ENCODE measurements at regions not wholly inside any gene's neighbourhood (a gene's known extent, or its start where the extent isn't known, plus 50 kb on each side); places are given as distances from the start of the nearest gene placed in this dataset.
"Not testable (repeated sequence)": the region's sequence is repeated elsewhere in the genome, so short reads cannot be mapped to it uniquely, and the experiment has no call there.

- Histone ChIP-seq H3K27me3 (no peaks in the 10 kb centered on the region), H3K4me1 (no peaks in the 10 kb centered on the region), H3K27ac (no peak overlapping the region), H3K9me3 (no peaks in the 10 kb centered on the region), H3K4me3 (no peak overlapping the region), H3K36me3 (no peaks in the 10 kb centered on the region), H3K9ac (ENCODE audit: low read depth in 2 of 2, low read length in 2 of 2) (no peak overlapping the region)
- DNase-seq: no peak
- intact Hi-C loops (cut with DNase I): no loop called here
- TF ChIP-seq, protein P1, sequence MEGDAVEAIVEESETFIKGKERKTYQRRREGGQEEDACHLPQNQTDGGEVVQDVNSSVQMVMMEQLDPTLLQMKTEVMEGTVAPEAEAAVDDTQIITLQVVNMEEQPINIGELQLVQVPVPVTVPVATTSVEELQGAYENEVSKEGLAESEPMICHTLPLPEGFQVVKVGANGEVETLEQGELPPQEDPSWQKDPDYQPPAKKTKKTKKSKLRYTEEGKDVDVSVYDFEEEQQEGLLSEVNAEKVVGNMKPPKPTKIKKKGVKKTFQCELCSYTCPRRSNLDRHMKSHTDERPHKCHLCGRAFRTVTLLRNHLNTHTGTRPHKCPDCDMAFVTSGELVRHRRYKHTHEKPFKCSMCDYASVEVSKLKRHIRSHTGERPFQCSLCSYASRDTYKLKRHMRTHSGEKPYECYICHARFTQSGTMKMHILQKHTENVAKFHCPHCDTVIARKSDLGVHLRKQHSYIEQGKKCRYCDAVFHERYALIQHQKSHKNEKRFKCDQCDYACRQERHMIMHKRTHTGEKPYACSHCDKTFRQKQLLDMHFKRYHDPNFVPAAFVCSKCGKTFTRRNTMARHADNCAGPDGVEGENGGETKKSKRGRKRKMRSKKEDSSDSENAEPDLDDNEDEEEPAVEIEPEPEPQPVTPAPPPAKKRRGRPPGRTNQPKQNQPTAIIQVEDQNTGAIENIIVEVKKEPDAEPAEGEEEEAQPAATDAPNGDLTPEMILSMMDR (IDR thresholded peaks at IDR 0.05): no peak
Observed at GRCh38 chr2:103176294-103176915, 414.6 kb downstream of the TMEM182 start.

- Histone ChIP-seq H3K4me3 (no peak overlapping the region), H3K9me3 (no peaks in the 10 kb centered on the region), H3K36me3 (no peaks in the 10 kb centered on the region), H3K27ac (no peak overlapping the region), H3K4me1 (no peaks in the 10 kb centered on the region), H3K9ac (ENCODE audit: low read depth in 2 of 2, low read length in 2 of 2) (no peak overlapping the region), H3K27me3 (no peaks in the 10 kb centered on the region)
- intact Hi-C loops (cut with DNase I): no loop called here
- no peak for DNase-seq
- TF ChIP-seq, protein P1 (IDR thresholded peaks at IDR 0.05): no peak
Observed at GRCh38 chr2:103179798-103180197, 418.0 kb downstream of the TMEM182 start.

- intact Hi-C loops (cut with DNase I): no loop called here
- H3K4me3 ChIP-seq: no peak overlapping the region
- H3K9me3 ChIP-seq: no peaks in the 10 kb centered on the region
- H3K9ac ChIP-seq (ENCODE audit: low read depth in 2 of 2, low read length in 2 of 2): no peak overlapping the region
- TF ChIP-seq, protein P1 (IDR thresholded peaks at IDR 0.05): no peak
- no peak for DNase-seq
- H3K27me3 ChIP-seq: no peaks in the 10 kb centered on the region
- no peaks in the 10 kb centered on the region for H3K36me3 ChIP-seq
- H3K27ac ChIP-seq: no peak overlapping the region
- H3K4me1 ChIP-seq: no peaks in the 10 kb centered on the region
Observed at GRCh38 chr2:103183061-103183460, 421.2 kb downstream of the TMEM182 start.

DNA sequence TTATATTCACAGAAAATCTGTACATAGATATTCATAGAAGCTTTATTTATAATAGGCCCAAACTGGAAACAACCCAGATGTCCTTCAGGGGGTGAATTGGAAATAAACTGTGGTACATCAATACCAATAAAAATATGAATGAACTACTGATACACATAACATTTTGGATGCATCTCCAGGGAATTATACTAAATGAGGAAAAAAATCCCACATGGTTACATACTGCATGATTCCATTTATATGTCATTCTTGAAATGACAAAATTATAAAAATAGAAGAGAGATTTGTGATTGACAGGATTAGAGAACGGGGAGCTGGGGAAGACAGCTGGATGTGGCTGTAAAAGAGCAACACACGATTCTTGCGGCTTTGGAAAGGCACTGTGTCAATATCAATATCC is 435.0 kb downstream of the TMEM182 start:
- Histone ChIP-seq H3K9ac (ENCODE audit: low read depth in 2 of 2, low read length in 2 of 2) (no peak overlapping the region), H3K27me3 (no peaks in the 10 kb centered on the region), H3K9me3 (no peaks in the 10 kb centered on the region), H3K36me3 (no peaks in the 10 kb centered on the region), H3K4me1 (no peaks in the 10 kb centered on the region), H3K27ac (no peak overlapping the region), H3K4me3 (no peak overlapping the region)
- intact Hi-C loops (cut with DNase I): no loop called here
- no peak for DNase-seq
- TF ChIP-seq, protein P1 (IDR thresholded peaks at IDR 0.05): no peak

- intact Hi-C loops (cut with DNase I); H3K9me3 ChIP-seq; H3K9ac ChIP-seq (ENCODE audit: low read depth in 2 of 2, low read length in 2 of 2); H3K36me3 ChIP-seq; DNase-seq; H3K27ac ChIP-seq; H3K4me3 ChIP-seq; H3K4me1 ChIP-seq; H3K27me3 ChIP-seq: not testable (repeated sequence)
Observed at GRCh38 chr2:103200774-103201173, 438.9 kb downstream of the TMEM182 start.

DNA sequence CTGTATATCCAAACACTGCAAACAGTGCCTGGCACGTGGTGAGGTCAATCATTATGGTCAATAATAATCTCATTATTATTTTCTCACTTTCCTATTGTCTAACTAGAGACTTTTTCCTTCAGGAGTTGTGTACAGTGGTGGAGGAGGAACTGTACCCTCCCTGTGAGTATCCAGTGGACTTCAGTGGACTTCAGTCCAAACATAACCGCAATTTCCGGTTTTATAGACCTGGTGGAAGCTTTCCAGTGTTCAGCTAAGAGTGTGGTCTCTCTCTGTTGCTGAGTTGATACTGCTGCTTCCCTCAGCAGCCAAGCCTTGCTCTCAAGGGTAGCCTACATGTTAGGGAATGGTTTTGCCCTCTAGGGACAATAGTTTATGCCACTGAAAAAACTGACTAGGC is 447.1 kb downstream of the TMEM182 start:
- H3K27ac ChIP-seq: no peak overlapping the region
- H3K9me3 ChIP-seq: no peaks in the 10 kb centered on the region
- H3K27me3 ChIP-seq: no peaks in the 10 kb centered on the region
- intact Hi-C loops (cut with DNase I): no loop called here
- no peak overlapping the region for H3K9ac ChIP-seq (ENCODE audit: low read depth in 2 of 2, low read length in 2 of 2)
- no peak for DNase-seq
- no peaks in the 10 kb centered on the region for H3K36me3 ChIP-seq
- no peaks in the 10 kb centered on the region for H3K4me1 ChIP-seq
- no peak overlapping the region for H3K4me3 ChIP-seq
- TF ChIP-seq, protein P1 (IDR thresholded peaks at IDR 0.05): no peak

All from colonic mucosa (tissue), 4 donors.